HG02678 (cell line): ENCODE measurements at regions not wholly inside any gene's neighbourhood (a gene's known extent, or its start where the extent isn't known, plus 50 kb on each side); places are given as distances from the start of the nearest gene placed in this dataset.

ENCODE experiments used
- ATAC-seq: cut with Tn5 transposase; IDR thresholded peaks from one replicate; pipeline ENCODE4 v1.9.1; 2021; ENCODE audit warnings: mild to moderate bottlenecking, moderate library complexity; ENCODE audit not compliant: unreplicated experiment

DNA sequence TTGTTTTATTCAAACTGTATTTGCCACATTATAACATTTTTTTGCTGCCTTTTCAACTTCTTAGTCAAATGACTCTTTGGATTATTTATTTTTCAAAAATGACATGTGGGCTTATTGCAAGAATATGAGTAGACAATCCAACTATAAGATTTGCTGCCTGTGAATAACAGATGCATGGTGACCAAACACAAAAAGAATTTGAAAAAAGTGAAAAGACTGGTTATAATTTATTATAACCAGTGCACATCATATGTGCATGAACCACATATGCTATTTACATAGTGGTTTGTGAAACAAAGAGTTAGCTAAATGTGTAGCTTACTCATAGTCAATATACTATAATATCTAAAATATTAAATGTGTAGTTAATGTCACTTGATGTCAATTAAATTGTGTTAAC lies 2086.8 kb downstream of the ARAP2 start:
- ATAC-seq, result no peak

DNA sequence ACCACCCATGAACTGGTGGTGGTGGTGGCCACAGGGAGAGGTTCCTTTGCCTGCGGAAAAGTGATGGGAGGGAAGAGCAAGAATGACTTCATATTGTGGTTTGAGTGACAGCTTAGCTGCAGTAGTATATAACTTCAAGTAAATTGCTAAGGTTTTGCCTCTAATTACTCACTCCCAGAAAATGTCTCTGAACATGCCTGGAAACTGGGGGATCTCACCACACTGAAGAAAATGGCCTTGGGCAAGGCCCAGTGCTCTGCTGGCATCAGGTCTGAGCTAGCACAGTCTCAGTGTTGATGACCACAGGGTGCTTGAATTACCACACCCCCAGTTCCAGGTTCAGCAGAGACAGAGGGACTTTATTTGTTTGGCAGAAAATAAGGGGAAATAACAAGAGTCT lies 2085.4 kb downstream of the ARAP2 start:
- no peak for ATAC-seq

DNA sequence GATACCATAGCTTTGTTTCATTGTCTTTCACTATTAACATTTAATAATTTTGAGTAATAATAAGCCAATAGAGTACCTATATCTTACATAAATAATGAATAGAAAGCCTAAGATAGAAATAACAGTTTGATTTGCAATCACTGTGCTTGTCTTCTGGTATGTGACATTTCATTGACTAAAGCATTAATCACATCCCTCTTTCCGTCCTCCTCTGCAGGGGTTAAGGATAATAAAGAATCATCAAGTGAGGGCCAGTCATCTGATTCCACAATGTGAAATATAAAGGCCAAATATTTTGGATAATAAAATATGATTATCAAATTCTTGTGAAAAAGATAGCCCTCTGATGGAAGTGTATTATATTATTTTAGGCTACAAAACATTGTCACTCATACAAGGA lies 2073.4 kb downstream of the ARAP2 start:
- ATAC-seq, result no peak

DNA sequence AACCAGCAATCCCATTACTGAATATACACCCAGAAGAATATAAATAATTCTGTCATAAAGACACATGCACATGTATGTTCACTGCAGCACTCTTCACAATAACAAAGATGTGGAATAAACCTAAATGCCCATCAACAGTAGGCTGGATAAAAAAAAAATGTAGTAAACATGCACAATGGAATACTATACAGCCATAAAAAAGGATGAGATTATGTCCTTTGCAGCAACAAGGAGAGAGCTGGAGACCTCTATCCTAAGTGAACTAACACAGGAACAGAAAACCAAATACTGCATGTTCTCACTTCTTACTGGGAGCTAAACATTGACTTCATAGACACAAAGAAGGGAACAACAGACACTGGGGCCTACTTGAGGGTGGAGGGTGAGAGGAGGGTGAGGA lies 2067.7 kb downstream of the ARAP2 start:
- ATAC-seq, result no peak

DNA sequence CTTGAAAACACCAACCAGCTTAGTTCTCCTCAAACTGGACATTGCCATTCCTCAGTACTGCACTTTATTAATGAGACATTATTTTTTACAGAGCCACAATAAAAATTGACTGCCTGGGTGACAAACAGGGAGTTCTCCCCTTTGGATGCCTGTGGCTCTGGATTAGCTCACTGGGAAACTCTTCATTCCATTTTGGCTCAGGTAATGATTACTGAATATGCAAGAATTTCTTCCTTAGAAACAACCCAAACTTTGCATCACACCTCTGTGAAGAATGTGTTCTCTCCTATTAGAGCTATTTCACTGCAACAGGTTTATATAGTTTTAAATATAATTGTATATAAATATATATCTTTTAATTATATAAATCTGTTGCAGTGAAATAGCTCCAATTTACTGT lies 2065.8 kb downstream of the ARAP2 start:
- no peak for ATAC-seq

DNA sequence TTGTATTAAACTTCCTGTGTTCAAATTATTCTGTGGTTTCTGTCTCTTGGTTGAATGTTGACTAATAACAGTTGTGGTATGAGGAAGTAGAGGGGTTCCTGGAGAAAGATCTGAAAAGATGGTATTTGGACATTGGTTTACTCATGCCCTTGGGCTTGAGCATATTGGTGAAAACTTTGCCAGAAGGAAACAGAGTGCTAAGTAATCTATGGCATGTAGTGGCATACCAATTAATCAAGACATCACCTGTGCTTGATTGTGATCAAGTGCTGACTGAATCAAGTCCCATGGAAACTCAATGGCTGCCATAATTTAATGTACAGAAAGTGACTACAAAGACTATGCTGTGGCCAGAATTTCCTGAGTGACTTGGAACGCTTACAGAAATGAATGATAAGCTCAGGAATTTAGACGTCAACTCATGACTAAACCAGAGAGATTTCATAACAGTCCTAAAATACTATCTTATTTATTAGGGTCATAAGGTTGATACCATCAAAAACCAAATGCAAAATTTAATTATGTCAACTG lies 2062.9 kb downstream of the ARAP2 start:
- ATAC-seq, result no peak

DNA sequence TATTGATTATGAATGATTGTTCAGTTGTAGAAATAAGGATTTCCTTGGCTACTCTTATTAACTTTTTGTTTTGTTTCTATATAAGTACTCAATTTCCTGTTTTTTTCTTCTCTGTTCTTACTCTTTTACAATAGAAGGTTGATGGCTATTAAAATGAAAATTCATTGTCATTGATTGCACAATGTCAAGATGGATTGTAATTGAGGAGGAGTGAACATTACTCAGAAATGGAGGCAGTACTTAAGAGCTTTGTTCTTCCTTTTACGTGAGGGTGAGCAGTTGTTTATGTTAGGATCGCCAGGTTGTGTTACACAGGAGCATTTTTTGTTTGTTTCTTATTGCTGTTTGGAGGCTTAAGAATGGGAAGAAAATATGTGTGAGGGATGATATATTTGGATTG lies 2062.4 kb downstream of the ARAP2 start:
- ATAC-seq, result no peak

DNA sequence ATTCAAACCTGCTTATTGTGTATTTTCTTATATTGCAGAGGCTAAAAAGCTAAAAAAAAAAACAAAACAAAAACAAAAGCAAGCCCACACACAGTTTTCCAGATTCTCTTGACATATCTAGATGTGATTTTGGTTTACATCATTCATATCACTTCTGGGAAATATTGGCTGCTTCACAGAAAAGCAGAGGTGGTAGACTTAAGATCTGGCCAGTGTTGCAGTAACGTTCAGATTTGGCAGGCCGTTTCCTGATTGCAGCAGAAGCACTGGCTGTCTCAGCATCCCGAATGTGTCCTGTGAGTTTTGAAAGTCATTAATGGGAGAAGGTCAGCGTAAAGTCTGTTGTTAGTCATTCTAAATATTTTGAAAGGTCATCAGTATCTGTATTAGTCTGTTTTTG lies 2062.0 kb downstream of the ARAP2 start:
- ATAC-seq, result no peak

DNA sequence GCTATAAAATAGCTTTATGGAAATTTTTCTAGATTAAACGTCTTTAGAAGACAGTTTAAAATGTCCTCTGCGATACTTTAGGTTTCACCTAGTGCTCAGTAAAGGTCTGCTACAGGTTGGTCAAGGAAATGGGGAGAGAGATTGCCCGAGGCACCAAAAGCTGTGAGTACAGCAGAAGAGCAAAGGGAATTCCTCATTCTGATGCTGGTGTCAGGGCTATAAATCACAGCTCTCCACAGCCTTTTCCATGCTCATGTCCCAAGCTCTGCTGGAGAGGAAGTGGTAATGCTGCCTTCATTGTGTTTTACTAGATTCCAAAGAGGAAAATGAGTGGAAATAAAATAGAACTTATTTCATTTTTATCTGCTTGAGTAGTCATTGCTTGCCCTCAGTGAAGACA lies 2060.4 kb downstream of the ARAP2 start:
- no peak for ATAC-seq

DNA sequence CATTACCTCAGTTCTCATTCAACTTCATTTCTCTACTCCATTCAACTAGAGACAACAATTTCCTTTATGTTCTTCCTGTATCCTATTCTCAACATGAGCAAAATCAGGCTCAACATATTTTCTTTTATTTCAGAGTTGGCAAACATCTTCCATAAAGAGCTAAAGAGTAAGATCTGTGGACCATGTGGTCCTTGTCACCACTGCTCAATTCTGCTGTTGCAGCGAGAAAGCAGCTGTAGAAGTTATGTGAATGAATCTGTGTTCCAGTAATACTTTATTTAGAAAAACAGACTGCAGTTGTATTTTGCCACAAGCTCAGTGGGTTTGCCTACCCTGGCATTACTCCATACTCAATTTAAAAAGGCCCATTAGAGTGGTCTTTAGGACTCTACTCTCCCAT lies 2057.3 kb downstream of the ARAP2 start:
- no peak for ATAC-seq

DNA sequence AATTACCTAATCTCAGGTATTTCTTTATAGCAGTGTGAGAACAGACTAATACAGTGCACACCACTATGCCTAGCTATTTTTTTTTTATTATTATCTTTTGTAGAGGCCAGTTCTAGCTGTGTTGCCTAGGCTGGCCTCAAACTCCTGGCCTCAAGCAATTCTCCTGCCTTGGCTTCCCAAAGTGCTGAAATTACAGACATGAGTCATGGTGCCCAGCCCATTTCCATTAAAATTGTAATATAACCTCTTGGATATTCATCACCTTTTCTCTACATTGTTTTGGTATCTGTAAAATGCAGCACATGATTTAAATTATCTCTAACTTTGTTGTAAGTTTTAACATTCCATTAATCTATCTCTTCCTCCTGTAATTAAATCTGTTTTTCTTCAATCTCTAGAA lies 2052.9 kb downstream of the ARAP2 start:
- no peak for ATAC-seq

DNA sequence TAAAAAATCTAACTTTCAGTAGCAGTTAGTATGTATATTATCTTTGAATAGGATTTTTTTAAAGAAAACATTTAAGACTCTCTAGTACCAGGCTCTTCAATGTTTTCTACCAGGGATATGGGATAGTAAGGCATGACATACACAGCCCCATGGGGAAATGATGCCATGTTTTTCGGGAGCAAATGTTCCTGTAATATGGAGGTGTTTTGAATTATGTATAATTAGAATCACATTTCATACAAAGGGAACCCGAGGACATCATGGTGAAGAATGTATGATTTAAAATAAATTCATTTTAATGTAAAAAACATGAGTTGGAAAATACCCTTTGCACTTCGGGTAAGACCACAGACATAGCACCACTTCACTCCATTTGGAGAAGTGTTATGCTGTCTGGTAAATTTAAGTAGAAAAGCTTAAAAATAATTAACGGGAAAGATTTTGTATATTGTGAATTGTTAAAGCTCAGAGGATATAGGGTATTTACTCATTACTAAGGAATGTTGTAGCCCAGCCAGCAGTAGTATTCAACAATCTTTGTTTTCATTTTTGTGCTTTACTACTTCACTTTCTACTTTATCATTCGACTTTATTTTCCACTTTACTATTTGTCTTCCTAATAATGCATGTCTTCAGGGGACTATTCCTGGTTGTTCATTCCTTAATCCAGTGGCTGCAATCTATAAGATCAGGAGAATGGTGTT lies 2050.7 kb downstream of the ARAP2 start:
- ATAC-seq, result no peak

DNA sequence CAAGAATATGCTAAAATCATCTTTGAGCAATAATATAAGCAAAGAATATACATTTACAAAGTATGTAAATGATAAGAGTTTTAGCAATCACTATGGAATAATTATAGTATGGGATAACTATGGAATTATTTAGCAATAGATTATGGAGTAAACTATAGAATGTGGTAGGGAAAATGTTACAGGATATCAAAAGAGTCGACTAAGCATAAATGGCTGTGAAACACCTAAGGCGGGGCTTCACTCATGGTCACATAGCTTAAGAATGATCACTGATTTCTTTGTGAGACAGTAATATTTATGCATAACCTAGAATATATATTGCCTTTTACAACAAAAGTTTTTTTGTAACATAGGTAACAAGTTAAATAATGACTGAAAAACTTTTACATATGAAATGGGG lies 2049.7 kb downstream of the ARAP2 start:
- ATAC-seq, result no peak

DNA sequence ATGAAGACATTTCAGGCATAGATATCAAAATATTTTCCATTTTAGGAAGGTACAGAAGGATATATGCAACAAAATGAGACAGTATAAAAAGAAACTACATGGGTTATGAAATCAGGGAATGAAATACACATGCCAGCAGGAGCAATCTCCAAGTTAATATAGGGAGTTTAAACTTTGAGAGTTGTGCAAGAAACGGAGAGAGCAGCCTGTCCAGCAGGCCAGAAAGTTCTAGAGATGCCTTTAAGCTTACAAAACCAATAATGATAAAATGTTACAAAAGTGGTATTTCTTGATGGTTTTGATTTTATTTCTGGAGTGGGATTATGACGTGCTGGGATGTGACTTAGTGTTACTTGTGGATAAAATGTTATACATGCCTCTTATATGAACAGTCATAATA lies 2047.9 kb downstream of the ARAP2 start:
- ATAC-seq, result no peak

DNA sequence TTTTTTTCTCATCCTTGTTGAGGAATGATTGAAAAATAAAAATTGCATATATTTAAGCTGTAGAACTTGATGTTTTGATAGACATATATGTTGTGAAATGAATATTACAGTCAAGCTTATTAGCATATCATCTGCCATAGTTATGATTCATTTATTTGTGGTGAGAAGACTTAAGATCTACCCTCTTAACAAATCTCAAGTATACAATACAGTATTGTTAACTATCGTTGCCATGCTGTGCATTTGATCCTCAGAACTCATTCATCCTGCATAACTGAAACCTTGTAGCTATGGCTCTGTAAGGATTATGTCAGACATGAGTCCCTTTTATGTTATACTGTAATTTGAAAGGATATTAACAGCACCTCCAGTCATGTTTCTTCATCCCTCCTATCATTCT lies 2045.3 kb downstream of the ARAP2 start:
- ATAC-seq, result no peak

DNA sequence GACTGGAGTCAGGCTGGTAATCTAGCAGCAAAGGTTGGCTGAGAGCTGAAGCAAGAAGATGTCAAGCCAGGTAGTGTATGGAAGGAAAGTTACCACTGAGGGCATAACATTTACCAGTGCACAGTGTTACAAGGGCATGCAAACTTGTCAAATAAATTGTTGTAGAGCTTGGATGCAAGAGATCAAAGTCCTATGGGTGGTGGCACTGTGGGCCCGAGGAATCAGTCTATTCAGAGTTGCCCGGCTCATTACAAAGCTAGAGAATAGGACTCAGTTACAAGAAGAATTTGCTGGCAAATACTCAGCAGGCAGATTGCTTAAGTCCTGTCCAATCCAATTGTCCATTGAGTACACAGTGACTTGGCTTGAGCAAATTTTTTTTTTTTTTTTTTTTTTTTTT lies 2043.8 kb downstream of the ARAP2 start:
- no peak for ATAC-seq

DNA sequence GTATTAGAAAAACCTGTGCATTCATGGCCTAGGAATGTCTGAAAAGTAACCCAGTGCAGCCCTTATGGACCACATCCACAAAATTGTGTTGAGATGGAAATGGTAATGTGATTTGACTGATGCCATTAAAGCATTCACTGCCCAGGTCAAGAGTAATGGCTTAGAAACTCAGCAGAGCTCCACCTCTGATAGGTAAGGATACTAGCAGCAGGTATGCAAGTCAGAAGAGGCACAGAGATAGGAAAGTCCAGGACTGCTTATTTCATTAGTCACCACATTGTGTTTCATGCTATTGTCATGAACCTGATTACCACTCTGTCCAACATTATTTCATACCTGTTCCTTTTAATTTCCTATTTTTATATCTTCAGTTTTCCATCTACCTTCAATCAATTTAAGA lies 2042.2 kb downstream of the ARAP2 start:
- no peak for ATAC-seq

DNA sequence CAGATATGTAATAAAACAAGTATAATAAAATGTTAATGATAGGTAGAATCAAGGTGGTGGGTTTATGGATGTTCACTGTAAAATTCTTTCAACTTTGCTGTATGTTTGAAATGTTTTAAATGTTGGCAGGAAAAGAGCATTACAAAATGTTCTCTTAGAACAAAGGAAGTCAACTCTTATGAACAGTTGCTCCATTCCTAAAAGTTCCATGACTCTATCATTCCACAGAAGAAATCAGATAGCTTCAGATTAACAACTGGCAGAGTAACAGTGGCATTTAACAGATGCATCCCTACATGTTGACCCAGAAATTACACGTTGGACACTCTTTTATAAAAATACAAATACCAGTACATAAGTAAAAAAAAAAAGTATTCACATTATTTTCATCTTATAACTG lies 2023.7 kb downstream of the ARAP2 start:
- no peak for ATAC-seq

DNA sequence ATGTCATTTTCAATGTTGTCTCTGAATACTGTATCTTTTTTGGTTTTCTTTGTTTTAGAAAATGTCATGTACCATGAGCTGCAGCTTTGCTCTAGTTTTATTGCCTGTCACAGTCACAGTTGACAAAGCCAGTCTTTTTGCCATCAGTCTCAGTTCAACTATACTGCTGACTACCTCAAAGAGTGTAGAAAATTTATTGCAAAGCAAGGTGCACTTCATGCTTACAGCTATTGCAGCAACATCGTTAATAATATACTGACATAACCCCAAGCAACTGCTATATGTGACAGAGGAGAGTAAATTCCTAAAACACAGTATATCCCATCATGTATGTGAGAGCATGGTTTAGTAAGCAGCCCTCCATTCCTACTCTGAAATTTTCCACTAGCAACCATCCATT lies 2022.3 kb downstream of the ARAP2 start:
- ATAC-seq, result no peak

DNA sequence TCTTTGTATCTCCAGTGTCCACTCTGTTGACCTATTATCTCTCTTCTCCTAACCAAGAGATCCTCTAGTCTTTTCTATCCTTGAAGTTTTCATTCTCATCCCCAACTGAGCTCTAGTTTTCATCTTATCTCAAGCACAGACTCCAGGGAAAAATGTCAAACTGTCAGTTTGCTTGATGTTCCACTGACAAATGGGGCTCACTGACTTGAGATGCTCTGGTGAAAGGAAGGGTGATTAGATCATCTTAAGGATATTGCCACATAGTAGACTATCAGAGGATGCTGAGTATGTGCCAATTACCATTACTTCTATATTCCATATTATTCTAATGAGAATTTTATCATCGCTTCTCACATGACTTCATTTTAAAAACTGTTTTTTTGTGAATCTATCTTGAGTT lies 2008.2 kb downstream of the ARAP2 start:
- no peak for ATAC-seq

DNA sequence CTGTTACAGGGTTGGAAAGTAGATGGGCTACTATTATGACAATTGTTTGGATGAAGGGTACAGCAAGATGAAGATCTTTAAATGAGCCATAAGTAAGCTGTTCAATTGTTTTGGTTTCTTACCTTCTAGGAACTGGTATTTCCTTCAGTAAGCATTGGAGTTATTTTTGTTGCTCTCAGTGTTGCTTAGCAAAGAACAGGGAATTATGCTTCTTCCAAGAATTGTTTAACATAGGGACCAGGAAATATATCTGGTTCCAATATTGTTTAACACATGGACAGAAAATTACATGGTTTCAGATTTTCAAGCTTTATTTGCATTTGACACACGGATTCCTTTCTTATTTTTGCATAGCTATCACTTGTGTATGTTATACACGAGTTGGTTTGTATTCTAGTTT lies 1999.0 kb downstream of the ARAP2 start:
- no peak for ATAC-seq

DNA sequence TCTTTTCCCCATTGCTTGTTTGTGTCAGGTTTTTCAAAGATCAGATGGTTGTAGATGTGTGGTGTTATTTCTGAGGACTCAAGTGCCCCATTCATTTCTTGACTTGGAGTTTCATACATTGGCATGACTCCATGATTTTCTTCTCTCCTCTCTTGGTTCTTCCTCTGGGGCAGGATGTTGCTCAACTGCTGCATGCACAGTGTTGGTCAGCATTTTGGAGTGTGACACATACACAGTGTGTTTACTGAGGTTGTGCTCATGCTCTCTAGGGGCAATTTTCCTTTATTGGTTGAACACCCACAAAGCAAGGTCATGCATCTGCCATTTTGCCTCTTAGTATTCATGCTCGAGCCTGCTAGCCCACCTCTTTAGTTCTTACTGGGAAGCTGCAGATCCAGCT lies 1993.8 kb downstream of the ARAP2 start:
- no peak for ATAC-seq

DNA sequence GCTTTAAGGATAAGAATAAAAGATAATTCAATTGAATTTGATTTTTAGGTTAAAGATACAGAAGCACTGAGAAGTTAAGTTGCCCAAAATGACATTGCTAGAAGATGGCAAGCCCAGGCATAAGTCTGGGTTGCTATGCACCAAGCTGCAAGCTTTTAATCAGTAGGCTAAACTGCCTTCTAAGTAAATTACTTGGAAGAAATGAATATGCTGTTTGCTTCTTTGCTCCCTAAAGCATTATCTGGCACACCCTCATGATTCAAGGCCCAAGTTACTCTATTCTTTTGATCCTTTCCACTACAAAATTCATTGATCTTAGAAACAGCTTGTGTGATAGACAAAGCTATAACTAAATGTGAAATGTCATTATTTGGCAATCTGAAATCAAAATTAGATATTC lies 1991.1 kb downstream of the ARAP2 start:
- no peak for ATAC-seq
